GM12891 (cell line): ENCODE measurements at regions not wholly inside any gene's neighbourhood (a gene's known extent, or its start where the extent isn't known, plus 50 kb on each side); places are given as distances from the start of the nearest gene placed in this dataset.

Source experiments
- POLR2A ChIP-seq: IDR thresholded peaks from 2 replicates; pipeline ENCODE4 v1.6.1; 2011; ENCODE audit warnings: low read depth, low read length, control low read depth
- POLR2AphosphoS5 ChIP-seq: IDR thresholded peaks from 2 replicates; pipeline ENCODE4 v1.6.1; 2011; ENCODE audit warnings: low read depth, low read length, control low read depth
- SPI1 ChIP-seq: IDR thresholded peaks from 2 replicates; pipeline ENCODE4 v1.6.1; 2011; ENCODE audit warnings: low read depth, low read length, control low read depth
- TAF1 ChIP-seq: IDR thresholded peaks from 2 replicates; pipeline ENCODE4 v1.6.1; 2011; ENCODE audit warnings: low read depth, low read length, control low read depth

- no peak for TF ChIP-seq POLR2AphosphoS5
- TF ChIP-seq POLR2A, result no peak
- TF ChIP-seq TAF1, result no peak
- TF ChIP-seq SPI1, result no peak
Measured at GRCh38 chr6:21437581-21437980, 156.0 kb upstream of the SOX4 start.
